ENCODE measurements at regions not wholly inside any gene's neighbourhood (a gene's known extent, or its start where the extent isn't known, plus 50 kb on each side); places are given as distances from the start of the nearest gene placed in this dataset.

DNA sequence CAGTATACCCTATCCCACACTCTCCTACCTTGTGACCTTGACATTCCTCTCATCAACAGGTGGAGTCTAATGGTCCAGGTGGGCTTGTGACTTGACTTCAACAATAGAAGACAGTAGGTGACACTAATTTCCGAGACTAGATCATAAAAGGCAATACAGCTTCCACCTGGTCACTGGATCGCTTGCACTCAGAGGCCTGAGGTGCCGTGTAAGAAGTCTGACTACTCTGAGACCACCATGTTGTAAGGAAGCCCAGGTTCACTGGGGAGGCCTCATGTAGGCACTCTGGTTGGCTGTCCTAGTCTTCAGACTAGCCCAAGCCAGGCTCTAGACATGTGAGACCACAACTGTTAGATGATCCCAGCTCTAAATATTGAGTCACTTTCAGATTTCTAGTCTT lies 370.4 kb downstream of the MID1IP1 start:
- H3K27ac Mint-ChIP-seq = no peak overlapping the region
- peaks cover 11% of the 10 kb centered on the region for H3K27me3 Mint-ChIP-seq (ENCODE audit: low read depth, poor library complexity)
- no peak for DNase-seq
- peaks cover 8% of the 10 kb centered on the region for H3K9me3 Mint-ChIP-seq
- H3K4me3 Mint-ChIP-seq = no peak overlapping the region
- H3K36me3 Mint-ChIP-seq (ENCODE audit: low read depth) = no peaks in the 10 kb centered on the region
- peaks cover 29% of the 10 kb centered on the region for H3K4me1 Mint-ChIP-seq
- TF ChIP-seq, protein P1, sequence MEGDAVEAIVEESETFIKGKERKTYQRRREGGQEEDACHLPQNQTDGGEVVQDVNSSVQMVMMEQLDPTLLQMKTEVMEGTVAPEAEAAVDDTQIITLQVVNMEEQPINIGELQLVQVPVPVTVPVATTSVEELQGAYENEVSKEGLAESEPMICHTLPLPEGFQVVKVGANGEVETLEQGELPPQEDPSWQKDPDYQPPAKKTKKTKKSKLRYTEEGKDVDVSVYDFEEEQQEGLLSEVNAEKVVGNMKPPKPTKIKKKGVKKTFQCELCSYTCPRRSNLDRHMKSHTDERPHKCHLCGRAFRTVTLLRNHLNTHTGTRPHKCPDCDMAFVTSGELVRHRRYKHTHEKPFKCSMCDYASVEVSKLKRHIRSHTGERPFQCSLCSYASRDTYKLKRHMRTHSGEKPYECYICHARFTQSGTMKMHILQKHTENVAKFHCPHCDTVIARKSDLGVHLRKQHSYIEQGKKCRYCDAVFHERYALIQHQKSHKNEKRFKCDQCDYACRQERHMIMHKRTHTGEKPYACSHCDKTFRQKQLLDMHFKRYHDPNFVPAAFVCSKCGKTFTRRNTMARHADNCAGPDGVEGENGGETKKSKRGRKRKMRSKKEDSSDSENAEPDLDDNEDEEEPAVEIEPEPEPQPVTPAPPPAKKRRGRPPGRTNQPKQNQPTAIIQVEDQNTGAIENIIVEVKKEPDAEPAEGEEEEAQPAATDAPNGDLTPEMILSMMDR (IDR thresholded peaks at IDR 0.05) = no peak

DNA sequence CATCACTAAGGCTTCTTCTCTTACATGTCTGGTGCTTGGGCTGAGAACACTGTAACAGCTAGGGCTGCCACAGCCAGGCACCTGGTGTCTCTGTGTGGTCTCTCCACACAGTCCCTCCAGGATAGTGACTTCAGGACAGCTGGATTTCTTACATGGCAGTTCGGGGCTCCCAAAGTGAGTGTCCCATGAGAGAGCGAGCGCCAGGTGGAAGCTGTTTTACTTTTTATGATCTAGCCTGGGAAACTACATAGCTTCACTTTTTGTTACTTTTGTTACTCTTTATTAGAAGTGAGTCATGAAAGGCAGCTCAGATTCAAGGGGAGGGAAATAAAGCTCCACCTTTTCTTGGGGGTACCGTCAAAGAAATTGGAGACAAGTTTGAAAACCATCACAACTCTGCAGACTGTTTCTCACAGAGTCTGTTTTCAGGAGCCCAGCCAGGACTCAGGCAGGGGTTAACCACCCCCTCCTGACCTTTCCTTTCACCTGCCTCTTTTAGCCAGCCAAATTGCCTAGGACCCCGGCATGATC lies 373.0 kb downstream of the MID1IP1 start:
- Mint-ChIP-seq H3K36me3 (ENCODE audit: low read depth) (no peaks in the 10 kb centered on the region), H3K4me3 (no peak overlapping the region), H3K27ac (no peak overlapping the region), H3K4me1 (peaks cover 19% of the 10 kb centered on the region), H3K27me3 (ENCODE audit: low read depth, poor library complexity) (peaks cover 12% of the 10 kb centered on the region), H3K9me3 (peaks cover 12% of the 10 kb centered on the region)
- no peak for DNase-seq
- TF ChIP-seq, protein P1 (IDR thresholded peaks at IDR 0.05) = no peak

DNA sequence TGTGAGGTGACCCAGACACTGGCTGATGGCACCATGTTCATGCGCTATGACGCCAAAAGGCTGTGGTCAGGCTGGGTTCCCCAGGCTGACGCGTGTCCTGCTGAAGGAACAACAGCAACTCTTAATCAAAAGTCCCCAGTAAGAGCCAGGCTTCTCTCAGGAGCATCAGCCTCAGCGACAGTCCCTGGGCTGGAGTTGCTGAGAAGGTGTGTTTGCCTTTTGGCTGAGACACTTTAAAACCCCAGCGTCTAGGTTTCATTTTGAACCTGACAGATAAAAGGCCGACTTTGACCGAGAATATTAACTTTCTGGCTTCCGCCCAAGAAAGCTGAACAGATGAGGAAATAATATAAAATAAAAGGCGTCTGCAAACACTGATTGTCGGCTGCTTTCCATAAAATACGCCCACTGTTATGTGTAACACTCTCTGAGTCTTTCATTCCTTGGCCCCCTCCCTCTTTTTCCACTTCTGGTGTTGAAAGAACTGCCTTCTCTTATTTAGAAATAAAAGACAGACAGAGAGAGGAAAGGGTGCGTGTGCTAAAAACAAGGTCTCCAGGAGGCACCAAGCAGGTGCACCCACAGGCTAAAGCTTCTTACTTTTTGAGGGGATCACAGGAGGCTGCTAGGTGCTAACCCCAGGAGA lies 373.6 kb downstream of the MID1IP1 start:
- H3K27me3 Mint-ChIP-seq (ENCODE audit: low read depth, poor library complexity) = peaks cover 11% of the 10 kb centered on the region
- no peaks in the 10 kb centered on the region for H3K36me3 Mint-ChIP-seq (ENCODE audit: low read depth)
- no peak overlapping the region for H3K27ac Mint-ChIP-seq
- no peak for DNase-seq
- TF ChIP-seq, protein P1 (IDR thresholded peaks at IDR 0.05) = no peak
- peaks cover 12% of the 10 kb centered on the region for H3K9me3 Mint-ChIP-seq
- H3K4me3 Mint-ChIP-seq = no peak overlapping the region
- peaks cover 19% of the 10 kb centered on the region for H3K4me1 Mint-ChIP-seq

DNA sequence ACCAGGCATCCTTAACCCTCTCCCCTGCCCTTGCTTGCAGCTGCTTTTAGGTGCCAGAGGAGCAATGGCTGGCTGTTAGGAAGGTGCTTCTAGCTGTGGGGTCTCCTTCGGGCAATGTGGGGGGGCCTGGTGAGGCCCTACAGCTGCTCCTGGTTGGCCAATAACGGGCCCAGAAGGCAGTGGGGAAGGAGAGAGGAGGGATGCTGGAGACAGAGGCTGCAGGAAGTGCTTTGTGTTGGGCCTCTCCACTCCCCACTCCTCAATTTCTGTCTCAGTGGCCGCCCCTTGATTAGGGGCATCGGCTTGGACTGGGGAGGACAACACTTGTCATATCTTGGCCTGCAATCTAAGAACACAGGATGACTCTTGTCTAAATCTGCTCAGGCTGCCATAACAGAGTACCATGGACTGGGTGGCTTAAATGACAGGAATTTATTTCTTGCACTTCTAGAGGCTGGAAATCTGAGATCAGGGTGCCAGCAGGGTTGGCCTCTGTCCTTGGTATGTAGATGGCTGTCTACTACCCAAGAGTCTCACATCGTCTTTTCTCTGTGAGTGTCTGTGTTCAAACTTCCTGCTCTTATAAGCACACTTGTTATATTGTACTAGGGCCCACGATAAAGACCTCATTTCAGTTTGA lies 374.3 kb downstream of the MID1IP1 start:
- TF ChIP-seq, protein P1 (IDR thresholded peaks at IDR 0.05) = no peak
- H3K9me3 Mint-ChIP-seq = peaks cover 12% of the 10 kb centered on the region
- H3K27me3 Mint-ChIP-seq (ENCODE audit: low read depth, poor library complexity) = peaks cover 11% of the 10 kb centered on the region
- H3K27ac Mint-ChIP-seq = no peak overlapping the region
- no peaks in the 10 kb centered on the region for H3K36me3 Mint-ChIP-seq (ENCODE audit: low read depth)
- peaks cover 19% of the 10 kb centered on the region for H3K4me1 Mint-ChIP-seq
- no peak for DNase-seq
- no peak overlapping the region for H3K4me3 Mint-ChIP-seq

DNA sequence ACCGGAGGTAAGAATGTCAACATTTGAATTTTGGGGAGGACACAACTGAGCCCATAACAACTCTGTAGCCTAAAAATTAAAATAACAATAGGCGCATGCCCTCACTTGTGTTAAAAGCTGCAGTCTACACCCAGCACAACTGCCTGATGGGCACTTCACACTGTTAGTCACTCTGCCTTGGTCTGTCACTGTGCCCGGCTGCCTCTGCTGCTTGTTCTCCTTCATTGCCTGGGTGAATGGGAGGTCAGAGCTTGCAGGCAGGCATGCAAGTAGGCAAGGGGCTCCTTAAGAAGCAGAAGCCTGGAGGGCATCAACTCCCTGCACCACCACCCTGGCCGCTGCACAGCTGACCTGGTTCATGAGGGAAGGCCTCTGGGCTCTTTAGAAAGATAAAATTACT lies 374.8 kb downstream of the MID1IP1 start:
- Mint-ChIP-seq H3K27ac (no peak overlapping the region), H3K4me3 (no peak overlapping the region), H3K4me1 (peaks cover 19% of the 10 kb centered on the region)

More for the DNA sequence above, 374.8 kb downstream of the MID1IP1 start:
- H3K36me3 Mint-ChIP-seq (ENCODE audit: low read depth) = no peaks in the 10 kb centered on the region
- TF ChIP-seq, protein P1 (IDR thresholded peaks at IDR 0.05) = no peak
- DNase-seq = no peak
- peaks cover 11% of the 10 kb centered on the region for H3K27me3 Mint-ChIP-seq (ENCODE audit: low read depth, poor library complexity)
- H3K9me3 Mint-ChIP-seq = peaks cover 16% of the 10 kb centered on the region

All from nephron progenitor cell (in vitro differentiated cells).